Panc1 (cell line): ENCODE measurements at regions not wholly inside any gene's neighbourhood (a gene's known extent, or its start where the extent isn't known, plus 50 kb on each side); places are given as distances from the start of the nearest gene placed in this dataset.
"Not testable (repeated sequence)": the region's sequence is repeated elsewhere in the genome, so short reads cannot be mapped to it uniquely, and the experiment has no call there.

Source experiments
- ATAC-seq: fragments of 200-7000 bp; cut with Tn5 transposase; 2 replicates; pipeline ENCODE4 v1.9.1; 2020; ENCODE audit warnings: mild to moderate bottlenecking, moderate library complexity
- BruUV-seq: library from RNA; stranded (reverse); fragments of 400-500 nt; replicated peaks from 2 replicates; lab custom pipeline; 2021; lab: Mats Ljungman, UMichigan
- CTCF ChIA-PET: fragments of 300-600 bp; sonication (Branson Sonifier 250); formaldehyde crosslinking; loops from one replicate; lab custom pipeline; 2022; ENCODE audit warnings: antibody characterized with exemption; lab: Charles Lee
- POLR2A ChIA-PET: fragments of 300-600 bp; sonication (Branson Sonifier 250); formaldehyde crosslinking; loops from one replicate; lab custom pipeline; 2022; ENCODE audit warnings: antibody characterized with exemption; lab: Charles Lee
- DNase-seq: peaks from one replicate; pipeline ENCODE4 v3.0.0-alpha.2; 2010; ENCODE audit warnings: low read depth, low spot score
- H3K27ac ChIP-seq: 2 replicates; pipeline ENCODE4 v1.5.1; 2011; ENCODE audit warnings: mild to moderate bottlenecking, low read length, inconsistent platforms
- H3K27me3 ChIP-seq: fragments of 200-500 bp; sonication (Bioruptor generic); 2 replicates; pipeline ENCODE4 v1.6.0; 2014; ENCODE audit warnings: low read length, inconsistent platforms; ENCODE audit not compliant: control insufficient read depth, insufficient read depth
- H3K36me3 ChIP-seq: fragments of 200-500 bp; sonication (Bioruptor generic); 2 replicates; pipeline ENCODE4 v1.5.1; 2014; ENCODE audit warnings: inconsistent platforms, mild to moderate bottlenecking, low read length, moderate library complexity; ENCODE audit not compliant: control insufficient read depth, insufficient read depth
- H3K4me1 ChIP-seq: 2 replicates; pipeline ENCODE4 v1.5.1; 2011; ENCODE audit warnings: inconsistent platforms, mild to moderate bottlenecking, low read length, moderate library complexity; ENCODE audit not compliant: control insufficient read depth, insufficient read depth
- H3K4me3 ChIP-seq, 2 experiments: 2 replicates each; pipeline ENCODE4 v1.5.1; 2011 to 2012; ENCODE audit warnings: low read depth in 2 of 2, low read length in 2 of 2, mild to moderate bottlenecking in 2 of 2, inconsistent platforms in 1 of 2, moderate library complexity in 1 of 2
- H3K9me3 ChIP-seq: fragments of 200-500 bp; sonication (Bioruptor generic); 2 replicates; pipeline ENCODE4 v1.5.1; 2014; ENCODE audit warnings: low read depth, mild to moderate bottlenecking, inconsistent platforms, low read length, moderate library complexity; ENCODE audit not compliant: control insufficient read depth, insufficient read depth
- POLR2AphosphoS5 ChIP-seq: IDR thresholded peaks from 2 replicates; pipeline ENCODE4 v1.6.1; 2012; ENCODE audit warnings: mild to moderate bottlenecking, low read depth, low read length, moderate library complexity
- REST ChIP-seq, 2 experiments: IDR thresholded peaks; 2 replicates each; pipeline ENCODE4 v1.6.1; 2011 to 2012; ENCODE audit warnings: low read depth in 2 of 2, control low read depth in 1 of 2, low read length in 1 of 2, mild to moderate bottlenecking in 1 of 2, moderate library complexity in 1 of 2; ENCODE audit not compliant: insufficient read depth in 1 of 2
- SIN3A ChIP-seq: IDR thresholded peaks from 2 replicates; pipeline ENCODE4 v1.6.1; 2012; ENCODE audit warnings: low read depth, mild to moderate bottlenecking, low read length, moderate library complexity, borderline replicate concordance; ENCODE audit not compliant: insufficient read depth
- TCF7L2 ChIP-seq: IDR thresholded peaks from 2 replicates; pipeline ENCODE4 v1.6.1; 2011; ENCODE audit warnings: mild to moderate bottlenecking, low read depth, low read length, inconsistent platforms
- in situ Hi-C: cut with HindIII; loops from 2 replicates; pipeline ENCODE4 v1.10.0; 2016; ENCODE audit warnings: low sequenced_read_pairs, low pct_unique_long_range_greater_than_20kb
- intact Hi-C: fragments of 100-400 bp; cut with micrococcal nuclease; formaldehyde crosslinking; loops from one replicate; pipeline ENCODE4 v1.10.0; 2022; ENCODE audit not compliant: unreplicated experiment
- TF ChIP-seq, protein P1 (sequence below): fragments of 450-650 bp; IDR thresholded peaks from 2 replicates; pipeline ENCODE4 v1.5.1; 2017; ENCODE audit warnings: mild to moderate bottlenecking

- H3K27me3 ChIP-seq, H3K4me3 ChIP-seq, BruUV-seq, POLR2A ChIA-PET, H3K4me1 ChIP-seq, DNase-seq, intact Hi-C loops, H3K36me3 ChIP-seq, ATAC-seq, H3K27ac ChIP-seq, H3K9me3 ChIP-seq, CTCF ChIA-PET, in situ Hi-C loops: not testable (repeated sequence)
These were observed 193.7 kb upstream of the FAM174A start for GRCh38 chr5:100341485-100341884.

- Histone ChIP-seq H3K4me1 (no peaks in the 10 kb centered on the region), H3K4me3 (no peak overlapping the region), H3K27ac (no peak overlapping the region), H3K27me3 (no peaks in the 10 kb centered on the region), H3K9me3 (no peaks in the 10 kb centered on the region), H3K36me3 (no peaks in the 10 kb centered on the region)
- ATAC-seq: no peak
- ChIA-PET POLR2A (no interaction called here), CTCF (no interaction called here)
- intact Hi-C loops (no loop called here), in situ Hi-C loops (no loop called here)
- no TSS peak for BruUV-seq
- DNase-seq: no peak
- TF ChIP-seq, protein P1, sequence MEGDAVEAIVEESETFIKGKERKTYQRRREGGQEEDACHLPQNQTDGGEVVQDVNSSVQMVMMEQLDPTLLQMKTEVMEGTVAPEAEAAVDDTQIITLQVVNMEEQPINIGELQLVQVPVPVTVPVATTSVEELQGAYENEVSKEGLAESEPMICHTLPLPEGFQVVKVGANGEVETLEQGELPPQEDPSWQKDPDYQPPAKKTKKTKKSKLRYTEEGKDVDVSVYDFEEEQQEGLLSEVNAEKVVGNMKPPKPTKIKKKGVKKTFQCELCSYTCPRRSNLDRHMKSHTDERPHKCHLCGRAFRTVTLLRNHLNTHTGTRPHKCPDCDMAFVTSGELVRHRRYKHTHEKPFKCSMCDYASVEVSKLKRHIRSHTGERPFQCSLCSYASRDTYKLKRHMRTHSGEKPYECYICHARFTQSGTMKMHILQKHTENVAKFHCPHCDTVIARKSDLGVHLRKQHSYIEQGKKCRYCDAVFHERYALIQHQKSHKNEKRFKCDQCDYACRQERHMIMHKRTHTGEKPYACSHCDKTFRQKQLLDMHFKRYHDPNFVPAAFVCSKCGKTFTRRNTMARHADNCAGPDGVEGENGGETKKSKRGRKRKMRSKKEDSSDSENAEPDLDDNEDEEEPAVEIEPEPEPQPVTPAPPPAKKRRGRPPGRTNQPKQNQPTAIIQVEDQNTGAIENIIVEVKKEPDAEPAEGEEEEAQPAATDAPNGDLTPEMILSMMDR: no peak
- TF ChIP-seq REST (IDR thresholded peaks at IDR 0.05; ENCODE audit: insufficient read depth in 1 of 2, low read depth in 2 of 2, low read length in 1 of 2) (no peak), SIN3A (no peak), POLR2AphosphoS5 (no peak), TCF7L2 (no peak)
These were observed 212.7 kb upstream of the FAM174A start for GRCh38 chr5:100322483-100322882.

DNA sequence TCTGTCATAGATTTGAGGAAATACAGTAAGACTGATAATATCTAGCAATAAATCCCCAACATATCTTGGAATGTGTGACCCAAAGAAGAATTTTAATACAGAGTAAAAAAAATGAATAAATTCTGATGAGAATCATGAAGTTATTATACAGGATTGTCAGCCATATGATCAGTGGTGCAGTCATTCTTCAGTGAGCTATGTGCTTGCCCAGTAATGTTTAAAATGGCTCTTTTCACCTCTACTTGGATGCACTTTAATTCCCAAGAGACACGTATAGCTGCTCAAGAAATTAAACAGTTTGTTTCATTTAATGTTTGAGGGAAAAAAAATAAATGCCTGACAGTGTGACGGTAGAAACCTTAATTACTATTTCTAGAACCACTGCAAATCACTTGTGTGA, 215.3 kb upstream of the FAM174A start:
- no peaks in the 10 kb centered on the region for H3K27me3 ChIP-seq
- POLR2A ChIA-PET: no interaction called here
- H3K4me1 ChIP-seq: no peaks in the 10 kb centered on the region
- H3K36me3 ChIP-seq: no peaks in the 10 kb centered on the region
- ATAC-seq (no peak), DNase-seq (no peak)
- no TSS peak for BruUV-seq
- intact Hi-C loops: no loop called here
- no peak for TF ChIP-seq TCF7L2
- no peak for TF ChIP-seq REST (IDR thresholded peaks at IDR 0.05; ENCODE audit: insufficient read depth in 1 of 2, low read depth in 2 of 2, low read length in 1 of 2)
- no peaks in the 10 kb centered on the region for H3K9me3 ChIP-seq
- H3K4me3 ChIP-seq: no peak overlapping the region
- CTCF ChIA-PET: no interaction called here
- no peak overlapping the region for H3K27ac ChIP-seq
- in situ Hi-C loops: no loop called here
